Upper lobe of right lung (tissue), 1 donor: ENCODE measurements at regions not wholly inside any gene's neighbourhood (a gene's known extent, or its start where the extent isn't known, plus 50 kb on each side); places are given as distances from the start of the nearest gene placed in this dataset.

ENCODE experiments used
- ATAC-seq: fragments of 200-7000 bp; cut with Tn5 transposase; one replicate; pipeline ENCODE4 v1.9.1; 2020; ENCODE audit warnings: mild to moderate bottlenecking, moderate library complexity
- DNase-seq: peaks from one replicate; pipeline ENCODE4 v3.0.0-alpha.2; 2020
- H3K27ac ChIP-seq: fragments of 200-600 bp; one replicate; pipeline ENCODE4 v1.8.0; 2022
- H3K27me3 ChIP-seq: fragments of 200-600 bp; one replicate; pipeline ENCODE4 v1.8.0; 2022; ENCODE audit warnings: mild to moderate bottlenecking
- H3K36me3 ChIP-seq: fragments of 200-600 bp; one replicate; pipeline ENCODE4 v1.8.0; 2022
- H3K4me1 ChIP-seq: fragments of 200-600 bp; one replicate; pipeline ENCODE4 v1.8.0; 2022
- H3K4me3 ChIP-seq: fragments of 200-600 bp; one replicate; pipeline ENCODE4 v1.8.0; 2022; ENCODE audit warnings: mild to moderate bottlenecking
- H3K9me3 ChIP-seq: fragments of 200-600 bp; one replicate; pipeline ENCODE4 v1.8.0; 2022
- intact Hi-C: fragments of 100-400 bp; cut with DNase I; formaldehyde crosslinking; loops from one replicate; pipeline ENCODE4 v1.11.0; 2022
- TF ChIP-seq, protein P1 (sequence below): fragments of 200-600 bp; IDR thresholded peaks from one replicate; pipeline ENCODE4 v1.8.0; 2022; ENCODE audit warnings: antibody characterized with exemption
- donor health status: DM: no; HTN: yes; CAD: no; lungs with severe emphysema.

GRCh38 chr3:159859424-159859823 lies 129.2 kb upstream of the IL12A start:
- Histone ChIP-seq H3K9me3 (no peaks in the 10 kb centered on the region), H3K4me3 (no peak overlapping the region), H3K4me1 (peaks cover 12% of the 10 kb centered on the region), H3K27ac (no peak overlapping the region), H3K27me3 (no peaks in the 10 kb centered on the region), H3K36me3 (no peaks in the 10 kb centered on the region)
- intact Hi-C loops, result no loop called here
- DNase-seq (no peak), ATAC-seq (no peak)
- TF ChIP-seq, protein P1, sequence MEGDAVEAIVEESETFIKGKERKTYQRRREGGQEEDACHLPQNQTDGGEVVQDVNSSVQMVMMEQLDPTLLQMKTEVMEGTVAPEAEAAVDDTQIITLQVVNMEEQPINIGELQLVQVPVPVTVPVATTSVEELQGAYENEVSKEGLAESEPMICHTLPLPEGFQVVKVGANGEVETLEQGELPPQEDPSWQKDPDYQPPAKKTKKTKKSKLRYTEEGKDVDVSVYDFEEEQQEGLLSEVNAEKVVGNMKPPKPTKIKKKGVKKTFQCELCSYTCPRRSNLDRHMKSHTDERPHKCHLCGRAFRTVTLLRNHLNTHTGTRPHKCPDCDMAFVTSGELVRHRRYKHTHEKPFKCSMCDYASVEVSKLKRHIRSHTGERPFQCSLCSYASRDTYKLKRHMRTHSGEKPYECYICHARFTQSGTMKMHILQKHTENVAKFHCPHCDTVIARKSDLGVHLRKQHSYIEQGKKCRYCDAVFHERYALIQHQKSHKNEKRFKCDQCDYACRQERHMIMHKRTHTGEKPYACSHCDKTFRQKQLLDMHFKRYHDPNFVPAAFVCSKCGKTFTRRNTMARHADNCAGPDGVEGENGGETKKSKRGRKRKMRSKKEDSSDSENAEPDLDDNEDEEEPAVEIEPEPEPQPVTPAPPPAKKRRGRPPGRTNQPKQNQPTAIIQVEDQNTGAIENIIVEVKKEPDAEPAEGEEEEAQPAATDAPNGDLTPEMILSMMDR, result no peak

- H3K27me3 ChIP-seq, result no peaks in the 10 kb centered on the region
- no peaks in the 10 kb centered on the region for H3K9me3 ChIP-seq
- no peaks in the 10 kb centered on the region for H3K36me3 ChIP-seq
- H3K4me3 ChIP-seq, result no peak overlapping the region
- H3K27ac ChIP-seq, result no peak overlapping the region
- peaks cover 13% of the 10 kb centered on the region for H3K4me1 ChIP-seq
- ATAC-seq (no peak), DNase-seq (no peak)
- TF ChIP-seq, protein P1, result no peak
- intact Hi-C loops, result no loop called here
Observed at GRCh38 chr3:159859836-159860235, 128.8 kb upstream of the IL12A start.

- TF ChIP-seq, protein P1, result no peak
- DNase-seq (no peak), ATAC-seq (no peak)
- peaks cover 19% of the 10 kb centered on the region for H3K4me1 ChIP-seq
- intact Hi-C loops, result no loop called here
- H3K27ac ChIP-seq, result no peak overlapping the region
- H3K36me3 ChIP-seq, result no peaks in the 10 kb centered on the region
- no peaks in the 10 kb centered on the region for H3K27me3 ChIP-seq
- no peaks in the 10 kb centered on the region for H3K9me3 ChIP-seq
- H3K4me3 ChIP-seq, result no peak overlapping the region
Observed at GRCh38 chr3:159860269-159861116, 128.1 kb upstream of the IL12A start.

DNA sequence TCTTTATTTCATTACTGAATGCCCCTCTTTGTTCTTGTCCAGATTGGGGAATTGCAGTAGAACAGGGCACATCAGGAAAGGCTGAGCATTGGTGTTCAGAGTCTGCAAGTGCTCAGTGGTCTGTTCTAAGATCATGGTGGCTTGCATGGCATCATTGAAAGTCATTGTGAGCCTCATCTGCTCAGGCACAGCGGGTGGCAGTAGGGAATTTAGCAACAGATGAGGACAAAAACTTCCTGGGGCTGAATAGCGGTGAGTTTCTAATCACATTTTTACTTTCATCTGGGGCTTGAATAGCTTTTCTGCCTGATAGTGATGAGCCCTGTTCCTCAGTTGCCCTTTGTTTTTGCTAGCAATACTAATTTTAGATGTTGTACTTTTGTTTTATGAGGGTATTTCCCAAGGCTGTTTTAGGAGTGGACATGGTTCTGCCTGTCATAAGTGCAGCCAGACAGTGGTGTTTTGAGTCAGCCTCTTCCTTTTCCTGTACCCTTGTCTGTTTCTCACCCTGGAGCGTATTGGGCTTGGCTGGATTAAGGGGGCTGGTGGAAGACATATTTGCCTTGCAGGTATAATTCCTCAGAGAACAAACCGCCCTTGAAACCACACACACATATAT lies 127.2 kb upstream of the IL12A start:
- peaks cover 28% of the 10 kb centered on the region for H3K4me1 ChIP-seq
- no peaks in the 10 kb centered on the region for H3K27me3 ChIP-seq
- H3K36me3 ChIP-seq, result no peaks in the 10 kb centered on the region
- no peak overlapping the region for H3K4me3 ChIP-seq
- intact Hi-C loops, result no loop called here
- ATAC-seq, result no peak
- H3K9me3 ChIP-seq, result no peaks in the 10 kb centered on the region
- no peak overlapping the region for H3K27ac ChIP-seq
- TF ChIP-seq, protein P1, result no peak
- no peak for DNase-seq

GRCh38 chr3:159865041-159865579 lies 123.5 kb upstream of the IL12A start:
- no peak for ATAC-seq
- Histone ChIP-seq H3K27ac (no peak overlapping the region), H3K36me3 (no peaks in the 10 kb centered on the region), H3K4me1 (peaks cover 23% of the 10 kb centered on the region), H3K4me3 (no peak overlapping the region), H3K9me3 (no peaks in the 10 kb centered on the region), H3K27me3 (no peaks in the 10 kb centered on the region)
- intact Hi-C loops, result no loop called here
- DNase-seq, result no peak
- TF ChIP-seq, protein P1, result no peak
